Panc1 (cell line): ENCODE measurements at regions not wholly inside any gene's neighbourhood (a gene's known extent, or its start where the extent isn't known, plus 50 kb on each side); places are given as distances from the start of the nearest gene placed in this dataset.

Experiments
- ATAC-seq: fragments of 200-7000 bp; cut with Tn5 transposase; 2 replicates; pipeline ENCODE4 v1.9.1; 2020; ENCODE audit warnings: mild to moderate bottlenecking, moderate library complexity
- BruUV-seq: library from RNA; stranded (reverse); fragments of 400-500 nt; replicated peaks from 2 replicates; lab custom pipeline; 2021; lab: Mats Ljungman, UMichigan
- CTCF ChIA-PET: fragments of 300-600 bp; sonication (Branson Sonifier 250); formaldehyde crosslinking; loops from one replicate; lab custom pipeline; 2022; ENCODE audit warnings: antibody characterized with exemption; lab: Charles Lee
- POLR2A ChIA-PET: fragments of 300-600 bp; sonication (Branson Sonifier 250); formaldehyde crosslinking; loops from one replicate; lab custom pipeline; 2022; ENCODE audit warnings: antibody characterized with exemption; lab: Charles Lee
- DNase-seq: peaks from one replicate; pipeline ENCODE4 v3.0.0-alpha.2; 2010; ENCODE audit warnings: low read depth, low spot score
- H3K27ac ChIP-seq: 2 replicates; pipeline ENCODE4 v1.5.1; 2011; ENCODE audit warnings: mild to moderate bottlenecking, low read length, inconsistent platforms
- H3K27me3 ChIP-seq: fragments of 200-500 bp; sonication (Bioruptor generic); 2 replicates; pipeline ENCODE4 v1.6.0; 2014; ENCODE audit warnings: low read length, inconsistent platforms; ENCODE audit not compliant: control insufficient read depth, insufficient read depth
- H3K36me3 ChIP-seq: fragments of 200-500 bp; sonication (Bioruptor generic); 2 replicates; pipeline ENCODE4 v1.5.1; 2014; ENCODE audit warnings: inconsistent platforms, mild to moderate bottlenecking, low read length, moderate library complexity; ENCODE audit not compliant: control insufficient read depth, insufficient read depth
- H3K4me1 ChIP-seq: 2 replicates; pipeline ENCODE4 v1.5.1; 2011; ENCODE audit warnings: inconsistent platforms, mild to moderate bottlenecking, low read length, moderate library complexity; ENCODE audit not compliant: control insufficient read depth, insufficient read depth
- H3K4me3 ChIP-seq, 2 experiments: 2 replicates each; pipeline ENCODE4 v1.5.1; 2011 to 2012; ENCODE audit warnings: low read depth in 2 of 2, low read length in 2 of 2, mild to moderate bottlenecking in 2 of 2, inconsistent platforms in 1 of 2, moderate library complexity in 1 of 2
- H3K9me3 ChIP-seq: fragments of 200-500 bp; sonication (Bioruptor generic); 2 replicates; pipeline ENCODE4 v1.5.1; 2014; ENCODE audit warnings: low read depth, mild to moderate bottlenecking, inconsistent platforms, low read length, moderate library complexity; ENCODE audit not compliant: control insufficient read depth, insufficient read depth
- POLR2AphosphoS5 ChIP-seq: IDR thresholded peaks from 2 replicates; pipeline ENCODE4 v1.6.1; 2012; ENCODE audit warnings: mild to moderate bottlenecking, low read depth, low read length, moderate library complexity
- SIN3A ChIP-seq: IDR thresholded peaks from 2 replicates; pipeline ENCODE4 v1.6.1; 2012; ENCODE audit warnings: low read depth, mild to moderate bottlenecking, low read length, moderate library complexity, borderline replicate concordance; ENCODE audit not compliant: insufficient read depth
- TCF7L2 ChIP-seq: IDR thresholded peaks from 2 replicates; pipeline ENCODE4 v1.6.1; 2011; ENCODE audit warnings: mild to moderate bottlenecking, low read depth, low read length, inconsistent platforms
- in situ Hi-C: cut with HindIII; loops from 2 replicates; pipeline ENCODE4 v1.10.0; 2016; ENCODE audit warnings: low sequenced_read_pairs, low pct_unique_long_range_greater_than_20kb
- intact Hi-C: fragments of 100-400 bp; cut with micrococcal nuclease; formaldehyde crosslinking; loops from one replicate; pipeline ENCODE4 v1.10.0; 2022; ENCODE audit not compliant: unreplicated experiment
- TF ChIP-seq, protein P1 (sequence below): fragments of 450-650 bp; IDR thresholded peaks from 2 replicates; pipeline ENCODE4 v1.5.1; 2017; ENCODE audit warnings: mild to moderate bottlenecking
- TF ChIP-seq, protein P2 (sequence below), 2 experiments: IDR thresholded peaks; 2 replicates each; pipeline ENCODE4 v1.6.1; 2011 to 2012; ENCODE audit warnings: low read depth in 2 of 2, control low read depth in 1 of 2, low read length in 1 of 2, mild to moderate bottlenecking in 1 of 2, moderate library complexity in 1 of 2; ENCODE audit not compliant: insufficient read depth in 1 of 2

GRCh38 chr15:25234831-25235230, 204.0 kb downstream of the UBE3A start:
- ATAC-seq (no peak), DNase-seq (no peak)
- no peak overlapping the region for H3K27ac ChIP-seq
- CTCF ChIA-PET, result no interaction called here
- BruUV-seq, result no TSS peak
- H3K9me3 ChIP-seq, result no peaks in the 10 kb centered on the region
- intact Hi-C loops (no loop called here), in situ Hi-C loops (no loop called here)
- TF ChIP-seq POLR2AphosphoS5 (no peak), SIN3A (no peak), TCF7L2 (no peak)
- TF ChIP-seq, protein P1, sequence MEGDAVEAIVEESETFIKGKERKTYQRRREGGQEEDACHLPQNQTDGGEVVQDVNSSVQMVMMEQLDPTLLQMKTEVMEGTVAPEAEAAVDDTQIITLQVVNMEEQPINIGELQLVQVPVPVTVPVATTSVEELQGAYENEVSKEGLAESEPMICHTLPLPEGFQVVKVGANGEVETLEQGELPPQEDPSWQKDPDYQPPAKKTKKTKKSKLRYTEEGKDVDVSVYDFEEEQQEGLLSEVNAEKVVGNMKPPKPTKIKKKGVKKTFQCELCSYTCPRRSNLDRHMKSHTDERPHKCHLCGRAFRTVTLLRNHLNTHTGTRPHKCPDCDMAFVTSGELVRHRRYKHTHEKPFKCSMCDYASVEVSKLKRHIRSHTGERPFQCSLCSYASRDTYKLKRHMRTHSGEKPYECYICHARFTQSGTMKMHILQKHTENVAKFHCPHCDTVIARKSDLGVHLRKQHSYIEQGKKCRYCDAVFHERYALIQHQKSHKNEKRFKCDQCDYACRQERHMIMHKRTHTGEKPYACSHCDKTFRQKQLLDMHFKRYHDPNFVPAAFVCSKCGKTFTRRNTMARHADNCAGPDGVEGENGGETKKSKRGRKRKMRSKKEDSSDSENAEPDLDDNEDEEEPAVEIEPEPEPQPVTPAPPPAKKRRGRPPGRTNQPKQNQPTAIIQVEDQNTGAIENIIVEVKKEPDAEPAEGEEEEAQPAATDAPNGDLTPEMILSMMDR, result no peak
- TF ChIP-seq, protein P2, sequence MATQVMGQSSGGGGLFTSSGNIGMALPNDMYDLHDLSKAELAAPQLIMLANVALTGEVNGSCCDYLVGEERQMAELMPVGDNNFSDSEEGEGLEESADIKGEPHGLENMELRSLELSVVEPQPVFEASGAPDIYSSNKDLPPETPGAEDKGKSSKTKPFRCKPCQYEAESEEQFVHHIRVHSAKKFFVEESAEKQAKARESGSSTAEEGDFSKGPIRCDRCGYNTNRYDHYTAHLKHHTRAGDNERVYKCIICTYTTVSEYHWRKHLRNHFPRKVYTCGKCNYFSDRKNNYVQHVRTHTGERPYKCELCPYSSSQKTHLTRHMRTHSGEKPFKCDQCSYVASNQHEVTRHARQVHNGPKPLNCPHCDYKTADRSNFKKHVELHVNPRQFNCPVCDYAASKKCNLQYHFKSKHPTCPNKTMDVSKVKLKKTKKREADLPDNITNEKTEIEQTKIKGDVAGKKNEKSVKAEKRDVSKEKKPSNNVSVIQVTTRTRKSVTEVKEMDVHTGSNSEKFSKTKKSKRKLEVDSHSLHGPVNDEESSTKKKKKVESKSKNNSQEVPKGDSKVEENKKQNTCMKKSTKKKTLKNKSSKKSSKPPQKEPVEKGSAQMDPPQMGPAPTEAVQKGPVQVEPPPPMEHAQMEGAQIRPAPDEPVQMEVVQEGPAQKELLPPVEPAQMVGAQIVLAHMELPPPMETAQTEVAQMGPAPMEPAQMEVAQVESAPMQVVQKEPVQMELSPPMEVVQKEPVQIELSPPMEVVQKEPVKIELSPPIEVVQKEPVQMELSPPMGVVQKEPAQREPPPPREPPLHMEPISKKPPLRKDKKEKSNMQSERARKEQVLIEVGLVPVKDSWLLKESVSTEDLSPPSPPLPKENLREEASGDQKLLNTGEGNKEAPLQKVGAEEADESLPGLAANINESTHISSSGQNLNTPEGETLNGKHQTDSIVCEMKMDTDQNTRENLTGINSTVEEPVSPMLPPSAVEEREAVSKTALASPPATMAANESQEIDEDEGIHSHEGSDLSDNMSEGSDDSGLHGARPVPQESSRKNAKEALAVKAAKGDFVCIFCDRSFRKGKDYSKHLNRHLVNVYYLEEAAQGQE (IDR thresholded peaks at IDR 0.05; ENCODE audit: insufficient read depth in 1 of 2, low read depth in 2 of 2, low read length in 1 of 2), result no peak
- H3K4me1 ChIP-seq, result no peaks in the 10 kb centered on the region
- H3K27me3 ChIP-seq, result no peaks in the 10 kb centered on the region
- no peak overlapping the region for H3K4me3 ChIP-seq
- POLR2A ChIA-PET, result no interaction called here
- no peaks in the 10 kb centered on the region for H3K36me3 ChIP-seq

DNA sequence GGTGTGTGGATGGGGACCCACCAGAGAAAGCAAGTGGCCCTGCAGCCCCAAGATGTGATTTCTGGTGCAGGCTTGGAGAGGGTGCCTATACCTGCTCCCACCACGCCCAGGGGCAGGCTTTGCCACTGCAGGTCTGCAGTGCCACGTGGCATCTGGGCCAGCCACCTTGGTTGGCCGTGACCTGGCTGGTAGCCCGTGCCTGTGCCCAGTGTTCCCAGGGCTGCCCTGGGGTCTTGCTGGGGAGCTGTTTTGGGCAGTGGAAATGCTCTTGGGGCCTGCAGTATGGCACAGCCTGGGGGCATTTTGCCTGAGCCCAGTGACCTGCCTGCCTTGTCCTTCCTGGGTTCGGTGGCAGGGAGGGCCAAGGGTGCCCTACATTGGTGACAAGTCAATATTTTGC, 203.4 kb downstream of the UBE3A start:
- intact Hi-C loops, result no loop called here
- no peaks in the 10 kb centered on the region for H3K27me3 ChIP-seq

More for the DNA sequence above, 203.4 kb downstream of the UBE3A start:
- Histone ChIP-seq H3K27ac (no peak overlapping the region), H3K36me3 (no peaks in the 10 kb centered on the region), H3K4me1 (no peaks in the 10 kb centered on the region), H3K4me3 (no peak overlapping the region), H3K9me3 (no peaks in the 10 kb centered on the region)
- POLR2A ChIA-PET, result no interaction called here
- CTCF ChIA-PET, result no interaction called here
- ATAC-seq, result no peak
- no peak for DNase-seq
- TF ChIP-seq POLR2AphosphoS5, result no peak
- no peak for TF ChIP-seq SIN3A
- TF ChIP-seq, protein P2 (IDR thresholded peaks at IDR 0.05; ENCODE audit: insufficient read depth in 1 of 2, low read depth in 2 of 2, low read length in 1 of 2), result no peak
- TF ChIP-seq, protein P1, result no peak
- no peak for TF ChIP-seq TCF7L2
- BruUV-seq, result no TSS peak
- in situ Hi-C loops, result no loop called here
